Upper lobe of left lung (tissue), 6 donors: ENCODE measurements at regions not wholly inside any gene's neighbourhood (a gene's known extent, or its start where the extent isn't known, plus 50 kb on each side); places are given as distances from the start of the nearest gene placed in this dataset.

Experiments used
- ATAC-seq, 2 donors: fragments of 200-7000 bp; cut with Tn5 transposase; one replicate each; pipeline ENCODE4 v1.9.1; 2022; ENCODE audit warnings: mild to moderate bottlenecking in 2 of 2, moderate library complexity in 2 of 2; ENCODE audit not compliant: low FRiP score in 2 of 2
- DNase-seq, 2 donors: peaks; one replicate each; pipeline ENCODE4 v3.0.0-alpha.2; 2019 to 2020
- H3K27ac ChIP-seq, 4 donors: fragments of 200-600 bp; sonication (generic); one replicate each; pipeline ENCODE4 v1.5.1; 2016 to 2019
- H3K27me3 ChIP-seq, 4 donors: fragments of 200-600 bp; sonication (generic); one replicate each; pipeline ENCODE4 v1.5.1; 2017 to 2019
- H3K36me3 ChIP-seq, 4 donors: fragments of 200-600 bp; sonication (generic); one replicate each; pipeline ENCODE4 v1.5.1; 2016 to 2019
- H3K4me1 ChIP-seq, 4 donors: fragments of 200-600 bp; sonication (generic); one replicate each; pipeline ENCODE4 v1.5.1; 2018 to 2019
- H3K4me3 ChIP-seq, 4 donors: fragments of 200-600 bp; sonication (generic); one replicate each; pipeline ENCODE4 v1.5.1; 2017 to 2019; ENCODE audit warnings: mild to moderate bottlenecking in 2 of 4, moderate library complexity in 1 of 4
- H3K9me3 ChIP-seq, 4 donors: fragments of 200-600 bp; sonication (generic); one replicate each; pipeline ENCODE4 v1.5.1; 2018 to 2019
- CTCF ChIP-seq, 6 experiments: fragments of 450-650 bp in 4 of 6; fragments of 200-600 bp in 2 of 6; sonication (generic) in 2 of 6; IDR thresholded peaks; one replicate each; pipeline ENCODE4 v1.5.1; 2016 to 2019; ENCODE audit warnings: antibody characterized with exemption in 6 of 6
- EP300 ChIP-seq, 4 donors: sonication (generic); formaldehyde crosslinking; IDR thresholded peaks; one replicate each; pipeline ENCODE4 v1.5.1; 2017; ENCODE audit warnings: antibody characterized with exemption in 4 of 4, control low read depth in 2 of 4
- POLR2A ChIP-seq, 4 donors: fragments of 450-650 bp; IDR thresholded peaks; one replicate each; pipeline ENCODE4 v1.5.1; 2016 to 2017; ENCODE audit warnings: antibody characterized with exemption in 4 of 4, mild to moderate bottlenecking in 2 of 4
- POLR2AphosphoS5 ChIP-seq, 2 donors: sonication (generic); formaldehyde crosslinking; IDR thresholded peaks; one replicate each; pipeline ENCODE4 v1.5.1; 2017; ENCODE audit warnings: antibody characterized with exemption in 2 of 2
- WGBS, 2 donors: methylation state at CpG; one replicate each; pipeline ENCODE4 v1.1.5; 2017 to 2018; 5-methylcytosine and 5-hydroxymethylcytosine counted together
- donor health status: DM: no; HTN: no; CAD: no; lungs with moderate emphysema.
- donor health status: DM: no; HTN: yes; CAD: no; lungs with severe emphysema.

GRCh38 chr10:33746836-33747268 lies 412.4 kb upstream of the NRP1 start:
- no peaks in the 10 kb centered on the region for H3K9me3 ChIP-seq
- ATAC-seq (no peak), DNase-seq (no peak)
- no peaks in the 10 kb centered on the region for H3K36me3 ChIP-seq
- H3K27me3 ChIP-seq: no peaks in the 10 kb centered on the region
- H3K27ac ChIP-seq: no peak overlapping the region
- no peak for TF ChIP-seq POLR2AphosphoS5 (IDR thresholded peaks at IDR 0.05)
- TF ChIP-seq CTCF (IDR thresholded peaks at IDR 0.05): no peak
- no peak for TF ChIP-seq POLR2A (IDR thresholded peaks at IDR 0.05)
- TF ChIP-seq EP300 (IDR thresholded peaks at IDR 0.05): no peak
- 80 to 84% methylated on average over 4 of the region's 4 CpGs for WGBS, 2 donors
- H3K4me3 ChIP-seq: no peak overlapping the region
- no peaks in the 10 kb centered on the region for H3K4me1 ChIP-seq

GRCh38 chr10:33746186-33746585 lies 411.7 kb upstream of the NRP1 start:
- Histone ChIP-seq H3K4me1 (no peaks in the 10 kb centered on the region), H3K27me3 (no peaks in the 10 kb centered on the region), H3K9me3 (no peaks in the 10 kb centered on the region), H3K4me3 (no peak overlapping the region), H3K36me3 (no peaks in the 10 kb centered on the region), H3K27ac (no peak overlapping the region)
- ATAC-seq (no peak), DNase-seq (no peak)
- WGBS, 2 donors: 88 to 100% methylated on average over 5 to 6 of the region's 6 CpGs
- TF ChIP-seq EP300 (IDR thresholded peaks at IDR 0.05): no peak
- no peak for TF ChIP-seq CTCF (IDR thresholded peaks at IDR 0.05)
- TF ChIP-seq POLR2AphosphoS5 (IDR thresholded peaks at IDR 0.05): no peak
- no peak for TF ChIP-seq POLR2A (IDR thresholded peaks at IDR 0.05)

GRCh38 chr10:33743429-33743857 lies 409.0 kb upstream of the NRP1 start:
- DNase-seq (no peak), ATAC-seq (no peak)
- no peaks in the 10 kb centered on the region for H3K36me3 ChIP-seq
- no peak for TF ChIP-seq CTCF (IDR thresholded peaks at IDR 0.05)
- no peak for TF ChIP-seq EP300 (IDR thresholded peaks at IDR 0.05)
- TF ChIP-seq POLR2AphosphoS5 (IDR thresholded peaks at IDR 0.05): no peak
- no peak for TF ChIP-seq POLR2A (IDR thresholded peaks at IDR 0.05)
- H3K4me3 ChIP-seq: no peak overlapping the region
- no peak overlapping the region for H3K27ac ChIP-seq
- 77 to 82% methylated on average over 2 of the region's 2 CpGs for WGBS, 2 donors
- no peaks in the 10 kb centered on the region for H3K4me1 ChIP-seq
- H3K27me3 ChIP-seq: no peaks in the 10 kb centered on the region
- H3K9me3 ChIP-seq: no peaks in the 10 kb centered on the region

GRCh38 chr10:33739031-33739430 lies 404.6 kb upstream of the NRP1 start:
- no peak for TF ChIP-seq EP300 (IDR thresholded peaks at IDR 0.05)
- TF ChIP-seq CTCF (IDR thresholded peaks at IDR 0.05): no peak
- no peak for TF ChIP-seq POLR2AphosphoS5 (IDR thresholded peaks at IDR 0.05)
- TF ChIP-seq POLR2A (IDR thresholded peaks at IDR 0.05): no peak
- H3K36me3 ChIP-seq: no peaks in the 10 kb centered on the region
- DNase-seq (no peak), ATAC-seq (peak in 1 of 2 donors; percentile 32)
- no peak overlapping the region for H3K4me3 ChIP-seq
- H3K4me1 ChIP-seq: no peaks in the 10 kb centered on the region
- H3K27me3 ChIP-seq: no peaks in the 10 kb centered on the region
- H3K9me3 ChIP-seq: no peaks in the 10 kb centered on the region
- no peak overlapping the region for H3K27ac ChIP-seq

GRCh38 chr10:33735464-33735923 lies 401.0 kb upstream of the NRP1 start:
- 60 to 66% methylated on average over 2 of the region's 2 CpGs for WGBS, 2 donors
- ATAC-seq (no peak), DNase-seq (no peak)
- H3K27me3 ChIP-seq: no peaks in the 10 kb centered on the region
- H3K4me1 ChIP-seq: no peaks in the 10 kb centered on the region
- no peak overlapping the region for H3K4me3 ChIP-seq
- H3K27ac ChIP-seq: no peak overlapping the region
- TF ChIP-seq EP300 (IDR thresholded peaks at IDR 0.05) (no peak), POLR2A (IDR thresholded peaks at IDR 0.05) (no peak), POLR2AphosphoS5 (IDR thresholded peaks at IDR 0.05) (no peak), CTCF (IDR thresholded peaks at IDR 0.05) (no peak)
- H3K9me3 ChIP-seq: no peaks in the 10 kb centered on the region
- H3K36me3 ChIP-seq: no peaks in the 10 kb centered on the region
